ENCODE measurements at regions not wholly inside any gene's neighbourhood (a gene's known extent, or its start where the extent isn't known, plus 50 kb on each side); places are given as distances from the start of the nearest gene placed in this dataset.
"Not testable (repeated sequence)": the region's sequence is repeated elsewhere in the genome, so short reads cannot be mapped to it uniquely, and the experiment has no call there.

GRCh38 chr5:126009566-126009965 is 413.6 kb upstream of the GRAMD2B start:
- no peak for DNase-seq (ENCODE audit: low spot score)

GRCh38 chr5:126011526-126011925 is 411.7 kb upstream of the GRAMD2B start:
- DNase-seq (ENCODE audit: low spot score), result not testable (repeated sequence)

- DNase-seq (ENCODE audit: low spot score), result no peak
Observed at GRCh38 chr5:126014676-126015075, 408.5 kb upstream of the GRAMD2B start.

GRCh38 chr5:126015235-126016181 is 407.7 kb upstream of the GRAMD2B start:
- DNase-seq (ENCODE audit: low spot score), result no peak

- DNase-seq (ENCODE audit: low spot score), result no peak
Observed at GRCh38 chr5:126016256-126016655, 407.0 kb upstream of the GRAMD2B start.

- DNase-seq (ENCODE audit: low spot score), result no peak
Observed at GRCh38 chr5:126017096-126017495, 406.1 kb upstream of the GRAMD2B start.

GRCh38 chr5:126020770-126021169 is 402.4 kb upstream of the GRAMD2B start:
- DNase-seq (ENCODE audit: low spot score), result no peak

- DNase-seq (ENCODE audit: low spot score), result no peak
Observed at GRCh38 chr5:126023994-126024441, 399.2 kb upstream of the GRAMD2B start.

- DNase-seq (ENCODE audit: low spot score), result no peak
Observed at GRCh38 chr5:126027149-126027548, 396.1 kb upstream of the GRAMD2B start.

GRCh38 chr5:126027652-126028051 is 395.6 kb upstream of the GRAMD2B start:
- no peak for DNase-seq (ENCODE audit: low spot score)

GRCh38 chr5:126028336-126028735 is 394.9 kb upstream of the GRAMD2B start:
- no peak for DNase-seq (ENCODE audit: low spot score)

- DNase-seq (ENCODE audit: low spot score), result not testable (repeated sequence)
Observed at GRCh38 chr5:126029282-126029681, 393.9 kb upstream of the GRAMD2B start.

- no peak for DNase-seq (ENCODE audit: low spot score)
Observed at GRCh38 chr5:126030698-126031097, 392.5 kb upstream of the GRAMD2B start.

GRCh38 chr5:126031989-126032716 is 391.1 kb upstream of the GRAMD2B start:
- no peak for DNase-seq (ENCODE audit: low spot score)

- no peak for DNase-seq (ENCODE audit: low spot score)
Observed at GRCh38 chr5:126043688-126044087, 379.5 kb upstream of the GRAMD2B start.

GRCh38 chr5:126044111-126044668 is 379.0 kb upstream of the GRAMD2B start:
- DNase-seq (ENCODE audit: low spot score), result no peak

GRCh38 chr5:126044931-126045565 is 378.2 kb upstream of the GRAMD2B start:
- DNase-seq (ENCODE audit: low spot score), result no peak

GRCh38 chr5:126046318-126046717 is 376.9 kb upstream of the GRAMD2B start:
- no peak for DNase-seq (ENCODE audit: low spot score)

GRCh38 chr5:126046846-126047571 is 376.2 kb upstream of the GRAMD2B start:
- DNase-seq (ENCODE audit: low spot score), result no peak

- DNase-seq (ENCODE audit: low spot score), result no peak
Observed at GRCh38 chr5:126052120-126052519, 371.1 kb upstream of the GRAMD2B start.

- DNase-seq (ENCODE audit: low spot score), result no peak
Observed at GRCh38 chr5:126052791-126053190, 370.4 kb upstream of the GRAMD2B start.
